ENCODE measurements at regions not wholly inside any gene's neighbourhood (a gene's known extent, or its start where the extent isn't known, plus 50 kb on each side); places are given as distances from the start of the nearest gene placed in this dataset.
A peak's percentile ranks its signal among the peaks of the same experiment; 100 is the strongest.
"Not testable (repeated sequence)": the region's sequence is repeated elsewhere in the genome, so short reads cannot be mapped to it uniquely, and the experiment has no call there.

GRCh38 chr19:20315543-20315942, 148.5 kb downstream of the ZNF486 start:
- H3K27ac ChIP-seq, result peak overlapping the region; percentile 65
- TF ChIP-seq CTCF (IDR thresholded peaks at IDR 0.05) (no peak), ZFX (IDR thresholded peaks at IDR 0.05; ENCODE audit: borderline replicate concordance) (no peak)

DNA sequence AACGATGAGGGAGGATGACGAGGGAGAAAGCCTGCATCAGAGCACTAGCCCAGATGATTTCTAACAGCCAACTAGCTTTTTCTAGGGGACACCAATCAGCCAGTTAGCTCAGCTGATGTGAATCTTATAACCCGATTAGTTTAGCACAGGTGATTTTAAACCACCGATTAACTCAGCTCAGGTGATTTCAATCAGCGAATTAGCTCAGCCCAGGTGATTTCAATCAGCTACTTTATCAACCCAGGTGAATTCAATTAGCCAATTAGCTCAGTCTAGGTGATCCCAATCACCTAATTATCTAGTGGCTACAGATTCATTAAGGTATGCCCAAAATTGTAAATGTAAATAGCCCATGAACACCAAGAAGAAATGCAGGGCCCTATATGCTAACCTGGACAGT, 146.9 kb downstream of the ZNF486 start:
- TF ChIP-seq CTCF (IDR thresholded peaks at IDR 0.05) (no peak), ZFX (IDR thresholded peaks at IDR 0.05; ENCODE audit: borderline replicate concordance) (no peak)
- peak overlapping the region; percentile 65; the same call in 1 of the 2 replicates for H3K27ac ChIP-seq

DNA sequence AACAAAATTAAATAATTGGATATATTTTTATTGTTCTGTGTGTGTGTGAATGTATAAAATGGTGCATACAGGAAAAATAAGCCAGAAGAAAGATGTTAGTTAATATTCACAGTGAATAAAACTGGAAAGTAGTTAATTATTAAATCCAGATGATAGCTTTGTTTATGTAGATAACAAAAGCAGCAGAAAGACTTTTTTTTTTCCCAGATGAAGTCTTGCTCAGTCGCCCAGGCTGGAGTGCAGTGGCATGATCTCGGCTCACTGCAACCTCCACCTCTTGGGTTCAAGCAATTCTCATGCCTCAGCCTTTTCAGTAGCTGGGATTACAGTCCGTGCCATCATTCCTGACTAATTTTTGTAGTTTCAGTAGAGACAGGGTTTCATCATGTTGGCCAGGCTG, 140.1 kb downstream of the ZNF486 start:
- no peak overlapping the region for H3K27ac ChIP-seq
- TF ChIP-seq ZFX (IDR thresholded peaks at IDR 0.05; ENCODE audit: borderline replicate concordance) (no peak), CTCF (IDR thresholded peaks at IDR 0.05) (no peak)

DNA sequence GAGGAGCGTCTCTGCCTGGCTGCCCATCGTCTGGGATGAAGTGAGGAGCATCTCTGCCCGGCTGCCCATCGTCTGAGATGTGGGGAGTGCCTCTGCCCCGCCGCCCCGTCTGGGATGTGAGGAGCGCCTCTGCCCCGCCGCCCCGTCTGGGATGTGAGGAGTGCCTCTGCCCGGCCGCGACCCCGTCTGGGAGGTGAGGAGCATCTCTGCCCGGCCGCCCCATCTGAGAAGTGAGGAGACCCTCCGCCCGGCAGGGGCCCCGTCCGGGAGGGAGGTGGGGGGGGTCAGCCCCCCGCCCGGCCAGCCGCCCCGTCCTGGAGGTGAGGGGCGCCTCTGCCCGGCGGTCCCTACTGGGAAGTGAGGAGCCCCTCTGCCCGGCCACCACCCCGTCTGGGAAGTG, 129.3 kb downstream of the ZNF486 start:
- H3K27ac ChIP-seq, result not testable (repeated sequence)

GRCh38 chr19:20294181-20294580, 127.2 kb downstream of the ZNF486 start:
- H3K27ac ChIP-seq, result no peak overlapping the region
- no peak for TF ChIP-seq ZFX (IDR thresholded peaks at IDR 0.05; ENCODE audit: borderline replicate concordance)
- TF ChIP-seq CTCF (IDR thresholded peaks at IDR 0.05), result no peak

DNA sequence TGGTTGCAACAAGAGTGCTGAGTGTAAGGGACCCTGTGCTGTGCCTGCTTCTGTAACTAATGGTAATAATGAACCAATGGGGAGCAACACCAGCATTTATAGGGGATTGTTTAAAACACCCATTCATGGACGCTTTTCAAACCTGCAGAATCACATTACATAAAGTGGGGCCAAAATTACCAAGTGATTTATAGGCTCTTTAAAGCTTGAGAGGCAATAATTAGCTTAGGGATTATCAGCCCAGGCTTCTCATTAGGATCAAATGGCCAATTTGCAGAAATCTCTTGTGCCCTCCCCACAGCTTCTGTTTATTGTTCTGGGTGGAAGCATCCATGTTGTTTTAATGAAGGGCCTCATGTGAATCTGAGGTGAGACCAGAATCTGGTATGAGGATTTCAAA, 125.5 kb downstream of the ZNF486 start:
- not testable (repeated sequence) for H3K27ac ChIP-seq

DNA sequence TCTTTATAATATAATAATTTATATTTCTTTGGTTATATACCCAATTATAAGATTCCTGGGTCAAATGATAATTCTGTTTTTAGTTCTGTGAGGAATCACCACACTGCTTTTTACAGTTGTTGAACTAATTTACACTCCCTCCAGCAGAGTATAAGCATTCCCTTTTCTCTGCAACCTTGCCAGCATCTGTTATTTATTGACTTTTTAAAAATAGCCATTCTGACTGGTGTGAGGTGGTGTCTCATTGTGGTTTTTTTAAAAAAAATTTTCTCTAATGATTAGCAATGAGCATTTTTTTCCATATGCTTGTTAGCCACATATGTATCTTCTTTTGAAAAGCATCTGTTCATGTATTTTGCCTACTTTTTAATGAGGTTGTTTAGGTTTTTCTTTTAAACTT, 122.2 kb downstream of the ZNF486 start:
- TF ChIP-seq ZFX (IDR thresholded peaks at IDR 0.05; ENCODE audit: borderline replicate concordance), result no peak
- TF ChIP-seq CTCF (IDR thresholded peaks at IDR 0.05), result no peak
- no peak overlapping the region for H3K27ac ChIP-seq

DNA sequence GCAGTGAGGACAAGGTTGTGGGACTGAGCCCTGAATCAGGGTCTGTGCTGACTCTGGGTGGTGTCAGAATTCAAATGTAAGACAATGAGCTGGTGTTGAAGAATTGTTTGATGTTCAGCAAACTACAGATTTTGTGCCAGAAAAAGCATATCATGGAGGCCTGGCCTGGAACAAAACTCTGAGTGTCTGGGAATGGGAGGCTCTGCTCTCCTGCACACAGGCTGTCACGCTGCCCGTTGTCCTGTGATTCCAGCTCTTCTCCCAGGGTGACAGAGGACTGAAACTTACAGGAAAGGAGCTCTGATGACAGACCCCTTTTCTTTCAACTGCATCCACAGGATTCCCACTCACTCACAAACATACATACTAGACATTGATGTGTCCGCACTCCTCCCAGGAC, 120.1 kb downstream of the ZNF486 start:
- no peak for TF ChIP-seq ZFX (IDR thresholded peaks at IDR 0.05; ENCODE audit: borderline replicate concordance)
- TF ChIP-seq CTCF (IDR thresholded peaks at IDR 0.05), result no peak
- H3K27ac ChIP-seq, result no peak overlapping the region

DNA sequence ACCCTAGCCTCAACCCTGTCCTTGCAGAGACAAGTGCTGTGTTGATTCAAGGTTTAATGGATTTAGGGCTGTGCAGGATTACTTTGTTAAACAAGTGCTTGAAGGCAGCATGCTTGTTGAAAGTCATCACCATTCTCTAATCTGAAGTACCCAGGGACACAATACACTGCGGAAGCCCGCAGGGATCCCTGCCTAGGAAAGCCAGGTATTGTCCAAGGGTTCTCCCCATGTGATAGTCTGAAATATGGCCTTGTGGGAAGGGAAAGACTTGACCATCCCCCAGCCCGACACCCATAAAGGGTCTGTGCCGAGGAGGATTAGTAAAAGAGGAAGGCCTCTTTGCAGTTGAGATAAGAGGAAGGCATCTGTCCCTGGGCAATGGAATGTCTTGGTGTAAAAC, 118.9 kb downstream of the ZNF486 start:
- not testable (repeated sequence) for H3K27ac ChIP-seq

Data from 22Rv1 (cell line).